Central memory CD8-positive, alpha-beta T cell (primary cell): ENCODE measurements at regions not wholly inside any gene's neighbourhood (a gene's known extent, or its start where the extent isn't known, plus 50 kb on each side); places are given as distances from the start of the nearest gene placed in this dataset.

Source experiments
- ATAC-seq: fragments of 150-1000 bp; cut with Tn5 transposase; replicated peaks from 2 replicates; pipeline ENCODE4 v1.10.0; 2022; ENCODE audit warnings: mild to moderate bottlenecking, moderate FRiP score, moderate number of reproducible peaks; ENCODE audit not compliant: poor library complexity, severe bottlenecking; ENCODE audit errors: extremely low read depth
- DNase-seq, 2 donors: peaks; one replicate each; pipeline ENCODE4 v3.0.0; 2021; ENCODE audit warnings: low spot score in 2 of 2
- H3K27ac Mint-ChIP-seq: one replicate; pipeline ENCODE4 v1.8.0; 2022; ENCODE audit warnings: low read depth, mild to moderate bottlenecking, moderate library complexity, mixed read lengths
- H3K27me3 Mint-ChIP-seq: one replicate; pipeline ENCODE4 v1.8.0; 2022; ENCODE audit warnings: mixed read lengths
- H3K36me3 Mint-ChIP-seq: one replicate; pipeline ENCODE4 v1.8.0; 2022; ENCODE audit warnings: mild to moderate bottlenecking, moderate library complexity, mixed read lengths; ENCODE audit not compliant: insufficient read depth
- H3K4me1 Mint-ChIP-seq: one replicate; pipeline ENCODE4 v1.8.0; 2022; ENCODE audit warnings: mixed read lengths
- H3K4me3 Mint-ChIP-seq: one replicate; pipeline ENCODE4 v1.8.0; 2022; ENCODE audit warnings: mild to moderate bottlenecking, moderate library complexity, mixed read lengths
- H3K9me3 Mint-ChIP-seq: one replicate; pipeline ENCODE4 v1.8.0; 2022; ENCODE audit warnings: mixed read lengths

GRCh38 chr19:30086916-30087315 is 144.9 kb downstream of the URI1 start:
- H3K4me3 Mint-ChIP-seq = no peak overlapping the region
- peaks cover 40% of the 10 kb centered on the region for H3K27me3 Mint-ChIP-seq
- no peaks in the 10 kb centered on the region for H3K9me3 Mint-ChIP-seq
- no peaks in the 10 kb centered on the region for H3K4me1 Mint-ChIP-seq
- no peak for ATAC-seq
- no peak overlapping the region for H3K27ac Mint-ChIP-seq
- DNase-seq = no peak
- H3K36me3 Mint-ChIP-seq = no peaks in the 10 kb centered on the region

- no peak overlapping the region for H3K4me3 Mint-ChIP-seq
- DNase-seq (no peak), ATAC-seq (no peak)
- H3K27me3 Mint-ChIP-seq = peaks cover 34% of the 10 kb centered on the region
- no peak overlapping the region for H3K27ac Mint-ChIP-seq
- H3K36me3 Mint-ChIP-seq = no peaks in the 10 kb centered on the region
- H3K9me3 Mint-ChIP-seq = no peaks in the 10 kb centered on the region
- no peaks in the 10 kb centered on the region for H3K4me1 Mint-ChIP-seq
These were observed 145.5 kb downstream of the URI1 start for GRCh38 chr19:30087381-30088138.

- H3K4me3 Mint-ChIP-seq = no peak overlapping the region
- ATAC-seq (no peak), DNase-seq (no peak)
- no peak overlapping the region for H3K27ac Mint-ChIP-seq
- H3K9me3 Mint-ChIP-seq = no peaks in the 10 kb centered on the region
- H3K27me3 Mint-ChIP-seq = peaks cover 24% of the 10 kb centered on the region
- no peaks in the 10 kb centered on the region for H3K36me3 Mint-ChIP-seq
- H3K4me1 Mint-ChIP-seq = no peaks in the 10 kb centered on the region
These were observed 146.5 kb downstream of the URI1 start for GRCh38 chr19:30088567-30088966.

DNA sequence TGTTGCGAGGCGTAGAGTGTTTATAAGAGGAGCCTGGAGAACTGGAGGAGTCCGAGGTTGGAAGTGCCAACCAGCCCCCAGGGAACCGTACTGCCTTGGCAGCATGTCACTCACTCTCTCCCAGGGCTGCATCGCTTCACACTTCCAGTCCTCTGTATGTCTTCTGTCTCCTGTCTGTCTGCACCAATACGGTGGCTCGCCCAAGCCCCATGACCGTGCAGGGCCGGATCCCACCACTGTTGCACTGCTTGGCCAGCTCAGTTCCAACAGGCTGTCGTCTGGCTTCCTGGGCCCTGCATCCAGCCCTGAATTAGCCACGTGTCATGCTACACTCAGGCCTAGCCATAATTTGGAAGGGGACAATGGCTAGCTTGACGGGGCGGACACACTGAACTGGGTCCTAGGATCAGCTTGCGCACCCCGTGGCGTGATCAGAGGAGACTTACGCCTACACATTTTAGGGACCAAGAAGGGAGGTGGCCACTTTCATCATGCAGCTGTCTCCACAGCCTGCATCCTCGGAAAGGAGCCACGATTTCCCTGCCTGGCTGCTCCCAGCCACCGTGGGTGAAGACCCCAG is 147.1 kb downstream of the URI1 start:
- peaks cover 22% of the 10 kb centered on the region for H3K27me3 Mint-ChIP-seq
- no peaks in the 10 kb centered on the region for H3K36me3 Mint-ChIP-seq
- no peak overlapping the region for H3K27ac Mint-ChIP-seq
- no peak overlapping the region for H3K4me3 Mint-ChIP-seq
- DNase-seq (no peak), ATAC-seq (no peak)
- no peaks in the 10 kb centered on the region for H3K4me1 Mint-ChIP-seq
- H3K9me3 Mint-ChIP-seq = no peaks in the 10 kb centered on the region

GRCh38 chr19:30090476-30090875 is 148.4 kb downstream of the URI1 start:
- H3K9me3 Mint-ChIP-seq = no peaks in the 10 kb centered on the region
- ATAC-seq = no peak
- no peak for DNase-seq
- no peaks in the 10 kb centered on the region for H3K4me1 Mint-ChIP-seq
- H3K27me3 Mint-ChIP-seq = peaks cover 26% of the 10 kb centered on the region
- H3K27ac Mint-ChIP-seq = no peak overlapping the region
- H3K4me3 Mint-ChIP-seq = no peak overlapping the region
- H3K36me3 Mint-ChIP-seq = no peaks in the 10 kb centered on the region

- H3K27ac Mint-ChIP-seq = no peak overlapping the region
- H3K27me3 Mint-ChIP-seq = peaks cover 26% of the 10 kb centered on the region
- no peaks in the 10 kb centered on the region for H3K36me3 Mint-ChIP-seq
- no peaks in the 10 kb centered on the region for H3K4me1 Mint-ChIP-seq
- H3K4me3 Mint-ChIP-seq = no peak overlapping the region
- ATAC-seq (no peak), DNase-seq (no peak)
- no peaks in the 10 kb centered on the region for H3K9me3 Mint-ChIP-seq
These were observed 148.9 kb downstream of the URI1 start for GRCh38 chr19:30090963-30091362.

- Mint-ChIP-seq H3K4me1 (no peaks in the 10 kb centered on the region), H3K4me3 (no peak overlapping the region), H3K27ac (no peak overlapping the region), H3K36me3 (no peaks in the 10 kb centered on the region), H3K27me3 (peaks cover 28% of the 10 kb centered on the region), H3K9me3 (no peaks in the 10 kb centered on the region)
- DNase-seq = no peak
- no peak for ATAC-seq
These were observed 149.4 kb downstream of the URI1 start for GRCh38 chr19:30091456-30091855.

GRCh38 chr19:30091856-30092255 is 149.8 kb downstream of the URI1 start:
- no peak for DNase-seq
- Mint-ChIP-seq H3K4me1 (no peaks in the 10 kb centered on the region), H3K27ac (no peak overlapping the region), H3K27me3 (peaks cover 32% of the 10 kb centered on the region), H3K36me3 (no peaks in the 10 kb centered on the region), H3K4me3 (no peak overlapping the region), H3K9me3 (no peaks in the 10 kb centered on the region)
- ATAC-seq = no peak

DNA sequence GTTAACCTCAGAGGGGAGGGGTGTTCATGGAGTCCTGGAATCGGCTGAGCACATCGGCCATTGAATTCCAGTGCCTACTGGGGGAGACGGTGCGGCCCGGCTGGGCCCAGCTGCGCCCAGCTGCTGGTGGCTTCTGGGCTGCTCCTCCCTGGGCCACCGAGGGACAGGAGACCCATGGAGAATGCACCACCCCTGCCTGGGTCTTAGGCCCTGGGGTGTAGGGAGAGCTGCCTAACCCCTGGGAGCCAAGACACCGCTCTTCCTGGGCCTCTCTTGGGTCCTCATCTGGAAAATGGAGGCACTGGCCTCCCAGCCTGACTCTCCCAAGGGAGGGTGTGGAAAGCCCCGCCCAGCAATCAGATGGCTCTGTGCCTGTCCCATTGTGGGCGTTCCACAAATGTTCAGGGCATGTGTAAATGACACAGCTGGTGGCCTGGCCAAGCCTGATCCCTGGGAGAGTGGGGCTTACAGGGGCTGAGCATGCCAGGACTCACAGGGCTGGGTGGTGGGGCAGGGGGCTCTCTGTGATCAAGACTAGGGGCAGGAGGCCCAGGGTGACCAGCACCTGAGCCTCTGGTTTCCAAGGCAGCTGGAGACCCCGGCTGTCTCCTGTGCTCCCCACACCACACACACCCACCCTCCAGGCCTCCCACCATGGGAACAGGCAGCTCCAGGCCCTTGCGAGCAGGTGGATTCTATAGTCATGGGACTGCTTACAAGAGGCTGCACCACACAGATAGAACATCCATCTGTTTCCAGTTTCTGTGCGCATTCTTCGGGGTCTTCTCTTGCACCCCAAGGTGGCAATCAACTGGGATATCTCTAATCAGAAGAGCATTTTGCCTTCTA is 150.9 kb downstream of the URI1 start:
- Mint-ChIP-seq H3K27ac (no peak overlapping the region), H3K9me3 (no peaks in the 10 kb centered on the region), H3K4me3 (no peak overlapping the region), H3K27me3 (peaks cover 25% of the 10 kb centered on the region), H3K36me3 (no peaks in the 10 kb centered on the region), H3K4me1 (no peaks in the 10 kb centered on the region)
- DNase-seq = no peak
- no peak for ATAC-seq

DNA sequence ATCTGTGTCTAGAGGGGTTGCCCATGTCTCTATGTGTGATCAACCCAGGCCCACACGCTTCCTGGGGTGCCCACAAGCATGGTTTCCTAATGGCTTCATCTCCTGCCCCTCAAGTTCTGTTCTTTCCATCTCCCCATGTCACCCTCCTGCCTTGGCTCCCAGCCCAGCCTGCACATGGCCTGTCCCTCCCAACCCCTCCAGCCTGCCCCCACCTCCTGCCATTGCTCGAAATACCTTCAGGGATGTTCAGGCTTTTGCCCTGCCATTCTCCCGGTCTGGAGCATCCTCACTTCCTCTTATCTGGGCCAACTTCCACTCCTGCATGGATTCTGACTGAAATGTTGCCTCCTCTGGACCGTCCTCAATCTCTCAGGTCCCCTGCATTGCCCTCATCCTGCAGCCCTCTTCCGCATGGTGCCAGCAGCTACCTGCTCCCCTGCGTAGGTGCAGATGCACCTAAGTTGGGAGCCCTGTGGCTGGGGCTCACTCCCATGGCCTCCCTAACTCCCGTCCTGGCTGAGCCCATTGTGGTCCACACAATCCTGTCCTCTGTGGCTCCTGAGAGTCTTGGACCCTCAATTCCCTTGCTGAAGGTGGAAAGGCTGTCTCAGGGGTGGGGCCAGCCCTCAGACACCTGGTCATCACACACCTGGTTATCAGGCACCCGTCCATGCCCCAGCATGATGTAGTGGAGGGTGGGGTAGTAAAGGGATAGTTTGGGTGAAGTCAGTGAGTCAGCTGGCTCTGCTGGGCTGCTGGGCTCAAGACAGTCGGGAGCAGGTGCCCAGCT is 152.1 kb downstream of the URI1 start:
- ATAC-seq = no peak
- no peak overlapping the region for H3K27ac Mint-ChIP-seq
- no peak overlapping the region for H3K4me3 Mint-ChIP-seq
- H3K27me3 Mint-ChIP-seq = peaks cover 17% of the 10 kb centered on the region
- no peaks in the 10 kb centered on the region for H3K9me3 Mint-ChIP-seq
- H3K36me3 Mint-ChIP-seq = no peaks in the 10 kb centered on the region
- no peaks in the 10 kb centered on the region for H3K4me1 Mint-ChIP-seq
- no peak for DNase-seq

- Mint-ChIP-seq H3K27ac (no peak overlapping the region), H3K4me3 (no peak overlapping the region), H3K36me3 (no peaks in the 10 kb centered on the region), H3K9me3 (no peaks in the 10 kb centered on the region), H3K27me3 (peaks cover 17% of the 10 kb centered on the region), H3K4me1 (no peaks in the 10 kb centered on the region)
- DNase-seq (no peak), ATAC-seq (no peak)
These were observed 152.7 kb downstream of the URI1 start for GRCh38 chr19:30094756-30095140.

GRCh38 chr19:30095171-30095570 is 153.1 kb downstream of the URI1 start:
- ATAC-seq (no peak), DNase-seq (no peak)
- Mint-ChIP-seq H3K27ac (no peak overlapping the region), H3K4me1 (no peaks in the 10 kb centered on the region), H3K4me3 (no peak overlapping the region), H3K9me3 (no peaks in the 10 kb centered on the region), H3K27me3 (peaks cover 17% of the 10 kb centered on the region), H3K36me3 (no peaks in the 10 kb centered on the region)
